NCI-H146 treated with DMSO at 0.1 percent for 48 hours (cell line): ENCODE measurements at regions not wholly inside any gene's neighbourhood (a gene's known extent, or its start where the extent isn't known, plus 50 kb on each side); places are given as distances from the start of the nearest gene placed in this dataset.

Experiments
- DNase-seq: peaks from one replicate; lab custom pipeline; 2025; ENCODE audit not compliant: unreplicated experiment; lab: John Stamatoyannopoulos, UW

- peak; percentile 49 for DNase-seq
These were observed 171.2 kb upstream of the GLI2 start for GRCh38 chr2:120564213-120565094.

- DNase-seq, result no peak
These were observed 170.6 kb upstream of the GLI2 start for GRCh38 chr2:120565095-120565460.

DNA sequence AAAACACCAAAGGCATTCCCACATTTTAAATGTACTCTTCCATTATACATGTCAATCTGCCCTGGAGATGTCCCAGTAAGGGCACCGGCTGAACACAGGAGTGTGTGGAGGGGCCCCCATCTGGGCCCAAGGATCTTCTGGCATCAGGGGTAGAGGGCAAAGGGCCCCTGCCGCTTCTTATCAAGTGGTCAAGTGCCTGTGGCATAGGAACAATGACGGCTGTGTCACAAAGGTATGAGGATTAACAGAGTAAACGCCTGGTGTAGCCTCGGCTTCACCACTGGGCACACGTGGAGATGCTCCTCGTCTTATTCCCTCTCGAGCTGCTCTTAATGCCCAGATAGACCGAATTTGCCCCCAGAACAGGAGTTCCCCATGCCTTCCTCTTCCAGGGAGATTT, 169.7 kb upstream of the GLI2 start:
- no peak for DNase-seq

- no peak for DNase-seq
These were observed 169.2 kb upstream of the GLI2 start for GRCh38 chr2:120566331-120567035.

- no peak for DNase-seq
These were observed 168.5 kb upstream of the GLI2 start for GRCh38 chr2:120567128-120567527.

DNA sequence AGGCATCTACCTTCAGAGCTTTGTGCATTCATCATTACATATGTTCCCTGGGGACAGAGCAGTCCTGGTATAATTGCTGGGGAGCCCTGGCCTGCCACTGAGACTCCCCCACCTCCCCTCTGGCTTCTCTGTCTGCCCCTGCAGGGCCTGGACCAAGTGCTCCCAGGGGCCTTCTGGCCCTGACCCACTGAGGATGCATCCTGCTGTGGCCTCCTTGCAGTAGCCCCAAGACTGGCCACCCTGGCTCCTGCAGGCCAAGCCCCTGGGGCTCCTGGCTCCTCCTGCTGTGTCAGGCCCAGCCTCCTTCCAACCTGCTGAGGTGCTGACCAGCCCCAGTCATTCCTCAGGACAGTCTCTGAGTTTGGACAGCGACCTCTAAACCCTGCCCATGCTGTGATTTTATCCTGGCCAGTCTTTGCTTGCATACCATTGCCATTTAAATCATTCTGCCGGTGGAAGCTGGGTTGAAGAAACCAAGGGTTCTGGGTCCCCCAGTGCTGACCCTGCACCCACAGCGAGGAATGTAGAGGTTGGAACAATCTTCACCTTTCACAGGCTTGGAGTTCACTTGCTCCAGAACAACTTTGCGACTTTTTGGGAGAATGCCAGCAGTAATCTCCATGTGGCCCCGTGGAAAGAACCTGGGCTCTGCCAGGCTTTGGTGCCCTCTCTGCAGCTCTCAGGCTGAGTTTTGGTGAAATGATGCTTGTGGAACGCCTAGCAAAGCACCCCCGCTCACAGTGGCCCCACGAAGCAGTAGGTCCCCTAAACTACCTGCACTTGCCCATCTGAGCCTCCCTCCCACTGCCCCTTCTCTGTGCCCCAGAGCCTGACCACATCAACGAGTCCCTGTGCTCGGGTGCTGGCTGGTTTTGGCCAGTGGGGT, 167.3 kb upstream of the GLI2 start:
- DNase-seq, result no peak

GRCh38 chr2:120568975-120569268, 166.7 kb upstream of the GLI2 start:
- DNase-seq, result no peak

- no peak for DNase-seq
These were observed 165.7 kb upstream of the GLI2 start for GRCh38 chr2:120570001-120570400.

GRCh38 chr2:120570546-120570945, 165.1 kb upstream of the GLI2 start:
- no peak for DNase-seq

DNA sequence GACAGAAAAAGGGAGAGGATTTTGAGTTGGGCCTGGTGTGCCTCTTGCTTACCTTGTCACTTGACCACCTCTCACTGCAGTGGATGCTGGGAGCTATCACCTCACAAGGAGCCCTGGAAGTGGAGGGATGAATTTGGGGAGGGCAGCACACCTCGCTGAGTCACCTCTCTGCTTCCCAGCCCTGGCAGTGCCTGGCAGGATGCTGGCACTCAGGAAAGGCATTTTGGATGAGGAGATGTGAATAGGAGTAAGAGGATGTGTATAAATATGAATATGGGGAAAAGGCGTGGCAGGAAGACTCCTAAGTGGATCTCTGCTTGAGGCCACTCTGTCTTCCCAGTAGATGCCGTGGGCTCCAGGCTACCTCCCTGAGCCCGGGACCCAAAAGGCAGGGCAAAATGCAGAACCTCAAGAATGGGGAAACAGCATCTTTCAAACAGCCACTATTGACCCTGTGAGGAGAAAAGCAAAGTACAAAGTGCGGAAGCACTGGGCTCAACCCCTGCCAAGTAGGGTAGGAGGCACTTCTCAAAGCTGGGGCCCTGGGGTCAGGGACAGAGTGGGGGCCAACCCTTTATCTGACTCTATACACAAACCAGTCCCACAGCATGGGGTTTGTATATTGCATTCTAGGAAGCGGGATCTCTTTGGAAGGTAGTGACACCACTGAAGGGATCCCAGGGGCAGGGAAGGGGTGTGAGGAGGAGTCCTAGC, 164.5 kb upstream of the GLI2 start:
- no peak for DNase-seq

GRCh38 chr2:120572226-120572625, 163.4 kb upstream of the GLI2 start:
- DNase-seq, result no peak

GRCh38 chr2:120574620-120575019, 161.0 kb upstream of the GLI2 start:
- no peak for DNase-seq

- no peak for DNase-seq
These were observed 159.7 kb upstream of the GLI2 start for GRCh38 chr2:120575966-120576365.

DNA sequence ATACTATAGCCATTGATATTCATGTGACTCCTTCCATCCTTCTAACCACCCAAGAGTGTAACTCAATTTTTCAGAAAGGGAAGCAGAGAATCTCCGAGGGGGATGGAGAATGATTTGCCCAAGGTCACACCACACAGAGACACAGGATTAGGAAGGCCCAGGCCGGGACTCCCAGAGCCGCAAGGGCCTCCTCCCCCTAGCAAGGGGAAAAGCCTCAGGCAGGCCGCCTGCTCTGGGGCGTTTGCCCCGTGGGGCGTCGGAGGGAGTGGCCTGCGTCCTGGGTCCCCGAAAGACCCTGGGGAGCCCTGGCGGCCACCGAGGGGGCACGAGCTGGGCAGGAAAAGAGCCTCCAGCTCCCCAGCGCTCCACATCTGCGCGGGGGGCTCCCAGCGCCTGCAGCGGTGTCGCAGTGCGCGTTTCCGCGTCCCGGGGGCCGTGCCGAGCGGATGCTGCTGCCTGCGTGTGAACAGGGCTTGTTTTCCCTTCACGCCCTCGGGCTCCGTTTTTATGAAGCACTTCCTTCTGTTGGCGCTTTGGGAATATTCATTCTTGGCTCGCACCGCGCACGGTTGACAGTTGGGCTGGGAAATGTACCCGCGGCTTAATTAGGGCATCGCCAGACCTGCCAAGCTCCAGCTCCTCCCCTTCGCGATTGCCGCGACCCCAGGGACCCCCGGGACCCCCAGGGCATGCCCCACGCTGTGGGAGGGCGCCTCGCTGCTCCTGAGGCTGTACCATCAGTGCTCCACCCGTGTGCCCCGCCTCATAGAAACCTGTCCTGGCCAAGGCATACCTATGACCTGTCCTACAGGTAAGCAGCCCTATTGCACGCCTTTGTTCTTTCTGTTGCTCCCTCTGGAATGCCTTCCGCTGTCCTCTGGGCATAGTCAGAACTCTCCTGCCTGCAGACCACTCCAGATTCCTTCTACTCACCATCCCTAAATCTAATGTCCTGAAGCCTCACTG, 158.9 kb upstream of the GLI2 start:
- no peak for DNase-seq

DNA sequence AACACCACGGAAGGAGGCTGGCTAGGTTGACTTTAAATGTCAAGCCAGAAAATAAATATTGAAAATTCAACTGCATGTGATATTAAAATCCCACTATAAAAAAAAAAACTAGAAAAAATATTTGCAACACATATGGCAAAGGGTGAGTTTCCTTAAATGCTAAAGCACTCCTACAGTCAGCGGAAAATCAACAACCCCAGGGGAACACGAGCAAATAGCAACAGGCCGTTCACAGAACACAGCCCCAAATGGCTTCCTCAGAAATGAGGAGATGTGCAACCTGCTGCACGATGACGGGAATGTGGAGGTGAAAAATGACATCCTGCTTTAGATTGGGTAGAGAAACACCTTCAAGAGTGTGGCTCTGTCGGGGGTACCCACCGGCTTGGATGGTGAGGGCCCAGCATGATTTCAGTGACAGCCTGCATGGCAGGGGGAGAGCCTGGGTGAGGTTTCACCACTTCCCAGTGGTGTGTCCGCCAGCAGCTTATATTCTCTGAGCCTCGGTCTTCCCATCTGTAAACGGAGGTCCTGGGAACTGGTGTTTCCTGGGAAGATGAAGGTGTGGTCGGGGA, 157.9 kb upstream of the GLI2 start:
- DNase-seq, result no peak

- no peak for DNase-seq
These were observed 156.9 kb upstream of the GLI2 start for GRCh38 chr2:120578576-120579352.

DNA sequence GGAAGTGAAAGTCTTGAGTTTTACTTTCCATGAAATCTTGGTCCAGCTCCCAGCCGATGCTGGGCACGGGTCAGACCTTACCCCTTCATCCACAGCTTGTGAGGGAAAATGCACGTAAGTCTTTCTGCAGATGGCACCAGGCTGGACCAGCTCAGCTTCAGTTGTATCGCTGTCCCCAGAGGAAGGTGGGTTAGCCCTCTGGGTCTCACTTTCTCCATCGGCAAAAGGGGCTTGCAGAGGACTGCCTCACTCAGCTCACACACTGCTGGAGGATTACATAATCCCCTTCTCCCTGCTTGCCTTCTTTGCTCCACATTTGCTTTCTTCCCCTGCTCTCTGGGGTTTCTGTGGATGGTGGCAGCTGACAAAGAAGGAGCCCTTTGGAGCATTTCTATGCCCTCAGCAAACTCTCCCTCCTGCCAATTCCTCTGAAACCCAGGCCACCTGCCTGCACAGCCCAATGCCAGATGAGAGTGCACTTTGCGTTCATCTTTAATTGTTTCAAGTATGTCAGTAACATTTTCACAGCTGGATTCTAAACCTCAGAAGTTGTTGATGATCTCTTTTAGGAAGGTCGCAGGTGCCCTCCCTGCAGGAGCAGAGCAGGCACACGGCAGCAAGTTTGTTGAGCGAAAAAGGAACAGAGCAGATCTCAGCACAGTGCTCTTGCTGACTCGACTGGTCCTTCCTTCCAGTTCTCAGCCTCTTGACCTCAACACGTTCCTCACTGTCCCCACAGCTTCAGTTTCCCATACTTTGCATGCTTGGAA, 155.6 kb upstream of the GLI2 start:
- no peak for DNase-seq

DNA sequence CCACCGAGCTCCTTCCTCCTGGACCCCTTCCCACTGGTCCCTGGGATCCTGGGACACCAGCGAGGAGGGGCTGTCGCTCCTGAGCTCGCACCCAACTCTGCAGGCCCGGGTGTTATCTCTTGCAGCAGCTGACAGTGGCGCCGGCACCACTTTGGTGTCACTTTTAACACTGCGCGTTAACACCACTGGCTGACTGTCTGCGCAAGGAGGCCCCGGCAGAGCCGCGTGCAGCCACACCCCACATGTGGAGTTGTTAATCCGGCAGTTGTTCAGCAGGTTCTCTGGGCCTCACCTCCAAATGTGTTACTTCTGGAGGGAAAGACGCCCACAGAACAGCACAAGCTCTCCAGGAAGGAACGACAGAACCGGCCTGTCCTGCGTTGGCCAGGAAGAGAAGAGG, 155.0 kb upstream of the GLI2 start:
- no peak for DNase-seq
